ENCODE measurements at regions not wholly inside any gene's neighbourhood (a gene's known extent, or its start where the extent isn't known, plus 50 kb on each side); places are given as distances from the start of the nearest gene placed in this dataset.
A peak's percentile ranks its signal among the peaks of the same experiment; 100 is the strongest.

GRCh38 chr1:39133340-39133684 lies 71.2 kb upstream of the MACF1 start:
- TF ChIP-seq, protein P1, sequence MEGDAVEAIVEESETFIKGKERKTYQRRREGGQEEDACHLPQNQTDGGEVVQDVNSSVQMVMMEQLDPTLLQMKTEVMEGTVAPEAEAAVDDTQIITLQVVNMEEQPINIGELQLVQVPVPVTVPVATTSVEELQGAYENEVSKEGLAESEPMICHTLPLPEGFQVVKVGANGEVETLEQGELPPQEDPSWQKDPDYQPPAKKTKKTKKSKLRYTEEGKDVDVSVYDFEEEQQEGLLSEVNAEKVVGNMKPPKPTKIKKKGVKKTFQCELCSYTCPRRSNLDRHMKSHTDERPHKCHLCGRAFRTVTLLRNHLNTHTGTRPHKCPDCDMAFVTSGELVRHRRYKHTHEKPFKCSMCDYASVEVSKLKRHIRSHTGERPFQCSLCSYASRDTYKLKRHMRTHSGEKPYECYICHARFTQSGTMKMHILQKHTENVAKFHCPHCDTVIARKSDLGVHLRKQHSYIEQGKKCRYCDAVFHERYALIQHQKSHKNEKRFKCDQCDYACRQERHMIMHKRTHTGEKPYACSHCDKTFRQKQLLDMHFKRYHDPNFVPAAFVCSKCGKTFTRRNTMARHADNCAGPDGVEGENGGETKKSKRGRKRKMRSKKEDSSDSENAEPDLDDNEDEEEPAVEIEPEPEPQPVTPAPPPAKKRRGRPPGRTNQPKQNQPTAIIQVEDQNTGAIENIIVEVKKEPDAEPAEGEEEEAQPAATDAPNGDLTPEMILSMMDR (optimal IDR thresholded peaks at IDR 0.05 in 1 of 3, IDR thresholded peaks at IDR 0.05 in 1 of 3, conservative IDR thresholded peaks at IDR 0.05 in 1 of 3; ENCODE audit: extremely low read depth in 1 of 3, insufficient read depth in 2 of 3, low read length in 3 of 3), result no peak
- TF ChIP-seq EZH2 (IDR thresholded peaks at IDR 0.05; ENCODE audit: low read length), result no peak
- H3K9me1 ChIP-seq (ENCODE audit: control insufficient read depth, extremely low read depth, insufficient read depth, low read length), result peaks cover 2% of the 10 kb centered on the region
- no peaks in the 10 kb centered on the region for H3K9me3 ChIP-seq (ENCODE audit: control insufficient read depth, low read depth, low read length)
- dilution Hi-C loops (cut with MboI; ENCODE audit: extremely low pct_ligation_motif_present, low sequenced_read_pairs), result no loop called here
- H2AFZ ChIP-seq (ENCODE audit: control insufficient read depth, low read length), result no peak overlapping the region
- no peak for FAIRE-seq
- no peak for DNase-seq (ENCODE audit: low read depth, low spot score)
- peaks cover 64% of the 10 kb centered on the region for H3K4me1 ChIP-seq (ENCODE audit: control insufficient read depth, extremely low read depth, insufficient read depth, low read length)
- H4K20me1 ChIP-seq (ENCODE audit: control insufficient read depth, extremely low read depth, insufficient read depth, low read length), result no peaks in the 10 kb centered on the region
- no peak overlapping the region for H3K4me3 ChIP-seq (ENCODE audit: control insufficient read depth in 2 of 3, extremely low read depth in 1 of 3, insufficient read depth in 2 of 3, low read depth in 1 of 3, low read length in 3 of 3)
- peak overlapping the region; percentile 82 for H3K4me2 ChIP-seq (ENCODE audit: control insufficient read depth, extremely low read depth, insufficient read depth, low read depth, low read length)
- H3K36me3 ChIP-seq (ENCODE audit: control insufficient read depth in 2 of 2, extremely low read depth in 1 of 2, insufficient read depth in 2 of 2, low read length in 2 of 2), result peaks cover 0 to 10% of the 10 kb centered on the region in 2 experiments
- peak overlapping the region; percentile 67 for H3K9ac ChIP-seq (ENCODE audit: control insufficient read depth, extremely low read depth, insufficient read depth, low read length)
- peak overlapping the region; percentile 89 for H3K27ac ChIP-seq (ENCODE audit: control insufficient read depth, insufficient read depth, low read length)
- H3K79me2 ChIP-seq (ENCODE audit: control insufficient read depth, insufficient read depth, low read length), result peaks cover 72% of the 10 kb centered on the region
- no peaks in the 10 kb centered on the region for H3K27me3 ChIP-seq (ENCODE audit: control insufficient read depth, extremely low read depth, insufficient read depth, low read length)

GRCh38 chr1:39134768-39135333 lies 69.6 kb upstream of the MACF1 start:
- dilution Hi-C loops (cut with MboI; ENCODE audit: extremely low pct_ligation_motif_present, low sequenced_read_pairs), result no loop called here
- FAIRE-seq, result peak; percentile 49

More at GRCh38 chr1:39134768-39135333, 69.6 kb upstream of the MACF1 start:
- DNase-seq (ENCODE audit: low read depth, low spot score), result no peak
- Histone ChIP-seq H2AFZ (ENCODE audit: control insufficient read depth, low read length) (no peak overlapping the region), H3K9ac (ENCODE audit: control insufficient read depth, extremely low read depth, insufficient read depth, low read length) (no peak overlapping the region), H3K4me2 (ENCODE audit: control insufficient read depth, extremely low read depth, insufficient read depth, low read depth, low read length) (no peak overlapping the region), H3K4me3 (ENCODE audit: control insufficient read depth in 2 of 3, extremely low read depth in 1 of 3, insufficient read depth in 2 of 3, low read depth in 1 of 3, low read length in 3 of 3) (no peak overlapping the region), H4K20me1 (ENCODE audit: control insufficient read depth, extremely low read depth, insufficient read depth, low read length) (no peaks in the 10 kb centered on the region), H3K27me3 (ENCODE audit: control insufficient read depth, extremely low read depth, insufficient read depth, low read length) (no peaks in the 10 kb centered on the region), H3K36me3 (ENCODE audit: control insufficient read depth in 2 of 2, extremely low read depth in 1 of 2, insufficient read depth in 2 of 2, low read length in 2 of 2) (peaks cover 0 to 10% of the 10 kb centered on the region in 2 experiments), H3K9me1 (ENCODE audit: control insufficient read depth, extremely low read depth, insufficient read depth, low read length) (no peaks in the 10 kb centered on the region), H3K79me2 (ENCODE audit: control insufficient read depth, insufficient read depth, low read length) (peaks cover 78% of the 10 kb centered on the region), H3K9me3 (ENCODE audit: control insufficient read depth, low read depth, low read length) (no peaks in the 10 kb centered on the region), H3K27ac (ENCODE audit: control insufficient read depth, insufficient read depth, low read length) (peak overlapping the region; percentile 4), H3K4me1 (ENCODE audit: control insufficient read depth, extremely low read depth, insufficient read depth, low read length) (peaks cover 51% of the 10 kb centered on the region)
- no peak for TF ChIP-seq EZH2 (IDR thresholded peaks at IDR 0.05; ENCODE audit: low read length)
- TF ChIP-seq, protein P1 (optimal IDR thresholded peaks at IDR 0.05 in 1 of 3, IDR thresholded peaks at IDR 0.05 in 1 of 3, conservative IDR thresholded peaks at IDR 0.05 in 1 of 3; ENCODE audit: extremely low read depth in 1 of 3, insufficient read depth in 2 of 3, low read length in 3 of 3), result no peak
